ENCODE measurements at regions not wholly inside any gene's neighbourhood (a gene's known extent, or its start where the extent isn't known, plus 50 kb on each side); places are given as distances from the start of the nearest gene placed in this dataset.

- no peak for DNase-seq
Measured at GRCh38 chr17:45715787-45716186, 68.3 kb upstream of the CRHR1 start.

- no peak for DNase-seq
Measured at GRCh38 chr17:45718791-45719190, 65.3 kb upstream of the CRHR1 start.

GRCh38 chr17:45719335-45720071 is 64.6 kb upstream of the CRHR1 start:
- peak in 34 of 58 donors; percentile 3 to 84 (median 43) for DNase-seq

GRCh38 chr17:45720386-45720785 is 63.7 kb upstream of the CRHR1 start:
- DNase-seq: no peak

GRCh38 chr17:45722161-45722560 is 62.0 kb upstream of the CRHR1 start:
- DNase-seq: peak in 11 of 58 donors; percentile 6 to 25 (median 13)

- DNase-seq: no peak
Measured at GRCh38 chr17:45729294-45729907, 54.7 kb upstream of the CRHR1 start.

- DNase-seq: no peak
Measured at GRCh38 chr17:45730192-45730591, 53.9 kb upstream of the CRHR1 start.

- no peak for DNase-seq
Measured at GRCh38 chr17:45731459-45731858, 52.7 kb upstream of the CRHR1 start.

GRCh38 chr17:45732926-45733505 is 51.1 kb upstream of the CRHR1 start:
- no peak for DNase-seq

GRCh38 chr17:45733781-45734180 is 50.3 kb upstream of the CRHR1 start:
- no peak for DNase-seq
